GM19043 (cell line): ENCODE measurements at regions not wholly inside any gene's neighbourhood (a gene's known extent, or its start where the extent isn't known, plus 50 kb on each side); places are given as distances from the start of the nearest gene placed in this dataset.

ENCODE experiments used
- ATAC-seq: cut with Tn5 transposase; IDR thresholded peaks from one replicate; pipeline ENCODE4 v1.9.1; 2021; ENCODE audit warnings: low read depth; ENCODE audit not compliant: unreplicated experiment

DNA sequence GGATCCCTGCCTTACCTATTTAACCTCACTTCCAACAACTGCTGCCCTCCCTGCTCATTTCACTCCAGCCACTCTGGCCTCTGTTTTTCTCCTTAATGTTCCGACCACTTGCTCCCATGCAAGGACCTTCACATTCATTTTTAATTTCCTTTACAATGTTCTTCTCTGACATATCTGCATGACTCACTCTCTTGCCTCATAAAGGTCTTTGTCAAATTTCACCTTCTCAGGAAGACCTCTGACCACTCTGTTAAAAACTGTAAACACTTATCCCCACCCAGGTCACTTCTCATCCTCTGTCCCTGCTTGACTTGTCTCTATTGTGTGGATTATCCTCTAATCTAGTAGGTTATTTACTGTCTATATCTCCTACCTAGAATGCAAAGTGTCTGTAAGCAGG is 751.2 kb downstream of the BRINP1 start:
- ATAC-seq: no peak

DNA sequence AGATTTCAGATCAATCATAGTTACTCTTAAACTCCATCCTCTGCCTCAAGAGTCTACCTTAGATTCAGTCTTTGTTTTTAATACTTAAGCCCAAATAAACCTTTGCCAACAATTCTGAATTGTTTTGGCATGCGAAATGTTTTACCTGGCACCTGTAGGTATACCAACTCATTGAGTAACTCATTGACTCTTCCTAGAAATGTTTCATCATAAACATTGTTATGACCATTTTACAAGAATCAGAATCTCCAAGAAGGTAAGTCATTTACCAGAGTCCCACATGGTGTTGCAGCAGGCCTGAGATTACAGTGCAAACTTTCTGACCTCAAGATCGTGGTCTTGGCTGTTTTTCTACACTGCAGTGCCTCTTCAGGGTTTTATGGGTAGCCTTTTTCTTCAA is 750.4 kb downstream of the BRINP1 start:
- ATAC-seq: no peak

DNA sequence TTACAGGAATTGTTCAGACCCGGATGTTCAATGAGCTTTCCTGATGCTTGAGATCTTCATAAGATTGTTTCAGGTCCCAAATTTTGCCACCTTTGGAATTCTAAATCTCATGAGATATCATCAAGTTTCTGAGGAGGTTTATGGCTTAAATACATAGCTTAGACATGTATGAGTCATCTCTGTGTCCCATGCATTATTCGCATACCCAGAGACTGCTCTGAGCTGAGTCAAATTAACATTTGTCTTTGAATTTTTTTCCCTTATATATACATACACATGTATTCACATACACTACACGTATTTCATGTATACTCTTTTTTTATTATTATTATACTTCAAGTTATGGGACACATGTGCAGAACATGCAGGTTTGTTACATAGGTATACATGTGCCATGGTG is 744.6 kb downstream of the BRINP1 start:
- ATAC-seq: no peak

DNA sequence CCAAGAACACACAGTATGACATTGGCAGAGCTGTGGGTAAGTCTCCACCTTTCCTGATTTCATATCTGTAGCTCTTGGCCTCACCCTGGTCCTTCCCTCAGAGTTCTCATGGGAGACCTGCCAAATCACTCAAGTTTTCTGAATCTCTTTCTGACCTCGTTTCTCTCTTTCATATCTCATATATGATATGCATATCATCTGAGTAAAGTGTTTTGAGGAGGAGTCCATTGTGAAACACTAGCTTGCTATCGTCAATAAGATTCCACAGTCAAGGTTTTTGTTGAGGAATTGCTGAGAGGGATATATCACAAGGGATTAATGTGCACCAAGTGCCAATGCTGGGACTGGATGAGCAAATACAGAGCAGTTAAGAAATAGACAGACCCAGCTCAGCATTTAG is 739.2 kb downstream of the BRINP1 start:
- ATAC-seq: no peak

DNA sequence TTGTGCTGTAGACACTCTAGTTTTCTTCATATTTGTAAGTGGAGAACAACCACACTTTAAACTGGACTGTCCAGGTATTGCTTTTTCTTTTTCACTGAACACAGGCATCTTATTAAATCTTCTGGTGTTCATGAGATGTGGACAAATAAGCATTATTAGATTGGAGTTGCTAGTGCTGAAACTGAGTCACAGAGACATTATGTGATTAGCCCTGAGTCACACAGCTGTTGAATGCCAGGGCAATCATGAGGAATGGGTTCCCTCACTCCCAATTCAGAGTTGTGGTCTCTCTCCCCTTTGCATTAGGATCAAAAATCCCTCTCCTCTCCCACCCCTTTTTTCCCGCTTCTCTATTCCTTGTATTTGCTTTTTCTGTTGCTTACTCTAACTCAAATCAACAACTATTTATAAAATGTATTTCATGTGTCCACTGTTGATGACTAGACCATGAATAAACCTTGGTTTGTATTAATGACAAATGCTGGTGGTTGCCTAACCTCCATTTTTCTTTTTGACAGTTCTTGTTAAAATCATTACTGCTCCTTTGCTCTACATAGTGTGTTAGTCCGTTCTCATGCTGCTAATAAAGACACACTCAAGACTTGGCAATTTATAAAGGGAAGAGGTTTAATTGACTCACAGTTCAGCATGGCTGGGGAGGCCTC is 738.2 kb downstream of the BRINP1 start:
- ATAC-seq: no peak

DNA sequence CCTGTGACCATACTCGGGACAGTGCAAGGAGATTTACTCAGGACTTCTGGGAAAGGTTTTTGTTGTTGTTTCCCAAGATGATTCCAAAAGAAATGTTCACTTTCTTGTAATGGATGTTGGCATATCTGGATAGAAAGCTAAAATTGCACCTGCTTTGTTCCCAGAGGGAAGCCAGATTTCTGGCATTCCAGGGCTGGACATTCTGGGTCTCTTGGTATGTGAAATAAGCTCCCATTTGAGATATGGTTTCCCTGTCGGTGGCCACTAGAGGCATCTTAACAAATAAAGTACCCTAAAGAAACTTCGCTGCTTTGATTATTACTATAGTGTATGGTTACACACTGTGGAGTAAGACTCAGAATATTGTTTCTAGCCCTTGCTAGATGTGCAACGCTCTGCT is 737.3 kb downstream of the BRINP1 start:
- ATAC-seq: no peak

DNA sequence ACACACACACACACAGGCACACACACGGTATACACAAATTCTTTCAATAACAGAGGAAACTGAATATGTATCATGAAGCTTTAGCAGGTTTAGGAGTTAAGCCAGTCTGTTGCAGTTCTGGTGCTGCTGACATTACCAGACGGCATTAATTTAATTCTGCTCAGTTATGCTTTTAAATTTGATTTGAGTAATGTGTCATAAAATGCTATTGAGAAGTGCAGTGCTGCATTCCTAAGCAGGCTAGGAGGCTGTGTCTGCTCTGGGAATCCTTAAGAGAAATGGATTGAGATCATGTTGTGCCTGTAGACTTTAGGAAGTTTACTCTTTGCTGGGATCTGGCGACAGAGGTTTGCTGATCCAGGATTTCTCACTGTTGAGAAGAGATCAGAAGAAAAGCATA is 733.8 kb downstream of the BRINP1 start:
- no peak for ATAC-seq

DNA sequence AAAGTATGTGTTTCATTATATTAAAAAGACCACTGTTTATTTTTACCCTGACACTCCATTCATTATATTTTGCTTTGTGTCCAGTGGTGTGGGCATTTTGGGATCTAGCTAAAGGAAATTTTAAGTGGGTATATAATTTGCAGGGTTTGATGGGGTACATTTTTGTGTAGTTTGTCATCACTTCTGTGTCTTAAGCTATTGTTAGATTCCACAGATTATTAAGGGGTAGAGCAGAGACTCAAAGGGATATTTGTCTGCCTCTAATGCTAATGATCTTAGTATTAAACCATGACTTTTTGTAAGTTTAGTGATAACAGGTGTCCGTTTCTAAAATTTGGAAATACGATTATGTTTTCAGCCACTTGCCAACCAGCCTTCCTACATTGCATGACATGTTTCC is 731.6 kb downstream of the BRINP1 start:
- no peak for ATAC-seq

DNA sequence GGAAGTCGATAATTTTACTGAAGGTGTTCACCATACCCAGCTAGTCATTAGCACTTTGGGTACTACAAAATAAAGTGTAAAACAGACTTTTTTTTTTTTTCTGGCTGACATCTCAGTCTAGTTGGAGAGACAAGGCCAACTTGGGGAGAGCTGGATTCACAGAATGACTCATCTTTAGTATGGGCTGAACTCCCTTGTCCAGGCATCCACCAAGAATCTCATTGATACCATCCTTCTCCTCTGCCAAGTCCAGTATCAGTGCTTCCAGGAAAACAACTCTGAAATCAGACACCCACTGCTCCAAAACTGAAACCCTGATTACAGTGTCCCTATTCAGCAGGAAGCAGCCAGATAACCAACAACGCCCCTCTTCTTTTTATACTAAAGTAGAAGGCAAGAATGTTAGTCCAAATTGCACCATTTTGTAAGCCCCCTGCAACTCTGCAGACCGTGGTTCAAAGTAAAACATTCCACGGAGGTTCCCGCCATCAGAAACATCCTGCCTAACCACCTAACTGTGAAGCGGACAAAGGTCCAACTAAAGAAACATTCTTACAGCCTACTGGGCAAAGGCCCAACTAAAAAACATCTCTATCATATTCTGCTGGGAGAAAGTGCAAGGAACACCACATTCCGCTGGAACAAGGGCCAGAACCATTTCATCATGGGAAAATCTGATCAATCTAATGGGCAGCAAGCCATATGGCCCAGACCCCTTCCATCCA is 728.2 kb downstream of the BRINP1 start:
- no peak for ATAC-seq

DNA sequence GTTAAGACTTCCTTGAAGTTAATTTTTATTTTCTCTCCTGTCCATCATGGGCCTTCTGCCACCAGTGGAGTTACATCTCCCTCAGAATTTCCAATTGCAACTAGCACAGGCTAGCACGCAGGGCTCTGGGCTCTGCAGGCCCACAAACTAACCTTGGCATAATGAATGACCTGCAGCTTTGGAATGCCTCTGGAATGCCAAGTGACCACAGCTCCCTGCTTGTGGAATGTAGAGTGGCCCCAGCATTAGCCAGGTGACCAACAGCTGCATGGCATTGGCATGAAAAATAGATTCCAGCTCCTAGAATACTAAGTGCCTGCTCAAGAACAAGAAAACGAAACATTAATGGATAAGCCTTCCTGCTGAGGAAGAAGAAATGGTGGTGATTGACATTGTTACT is 726.1 kb downstream of the BRINP1 start:
- no peak for ATAC-seq

DNA sequence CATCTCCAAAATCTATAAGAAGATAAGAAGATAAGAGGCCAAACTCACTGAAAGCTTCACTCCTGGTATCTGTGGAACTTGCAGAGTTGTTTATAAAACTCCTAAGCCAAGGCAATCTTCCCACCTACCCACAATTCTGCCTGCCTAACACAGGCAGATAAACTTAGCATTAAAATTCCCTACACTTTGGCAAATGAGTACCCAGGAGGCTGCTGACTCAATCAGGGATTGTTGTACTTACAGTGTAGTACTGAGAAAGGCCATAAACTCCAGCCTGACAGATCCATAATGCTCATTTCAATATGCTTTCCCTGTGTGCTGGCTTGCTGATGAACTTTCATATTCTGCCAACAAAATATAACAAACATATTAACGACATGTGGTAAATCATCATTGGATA is 725.2 kb downstream of the BRINP1 start:
- no peak for ATAC-seq

DNA sequence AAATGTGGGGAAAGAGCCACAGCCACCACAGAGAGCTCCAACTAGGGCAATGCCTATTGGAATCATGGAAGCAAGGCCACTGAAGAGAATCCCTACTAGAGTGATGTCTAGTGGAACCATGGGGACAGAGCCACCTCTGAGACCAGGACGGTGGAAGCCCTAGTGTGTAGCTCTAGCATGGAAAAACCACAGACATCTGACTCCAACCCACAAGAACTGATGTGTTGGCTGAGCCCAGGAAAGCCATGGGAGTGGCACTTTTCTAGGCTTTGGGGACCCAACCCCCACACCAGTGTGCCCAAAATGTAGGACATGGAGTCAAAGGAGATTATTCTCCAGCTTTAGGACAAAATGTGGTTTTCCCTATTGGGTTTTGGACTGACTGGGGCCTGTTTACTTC is 721.9 kb downstream of the BRINP1 start:
- ATAC-seq: no peak

DNA sequence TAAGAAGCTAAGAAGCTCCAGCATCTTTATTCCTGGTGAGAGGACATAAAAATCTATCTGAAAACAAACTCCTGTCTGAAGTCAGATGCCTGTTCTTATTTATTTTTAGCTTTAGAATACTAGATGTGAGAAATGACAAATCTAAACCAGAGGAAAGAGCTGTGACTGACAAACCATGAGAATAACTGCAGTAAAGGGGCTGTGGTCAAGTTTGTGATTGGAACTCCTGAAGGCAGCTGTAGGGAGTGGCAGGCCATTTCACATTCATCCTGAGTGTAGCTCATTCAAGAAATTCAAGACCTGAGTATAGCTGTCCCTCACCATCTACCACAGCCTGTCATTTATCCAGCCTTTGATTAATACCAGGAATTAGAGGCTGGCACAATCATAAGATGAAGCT is 718.8 kb downstream of the BRINP1 start:
- ATAC-seq: no peak

DNA sequence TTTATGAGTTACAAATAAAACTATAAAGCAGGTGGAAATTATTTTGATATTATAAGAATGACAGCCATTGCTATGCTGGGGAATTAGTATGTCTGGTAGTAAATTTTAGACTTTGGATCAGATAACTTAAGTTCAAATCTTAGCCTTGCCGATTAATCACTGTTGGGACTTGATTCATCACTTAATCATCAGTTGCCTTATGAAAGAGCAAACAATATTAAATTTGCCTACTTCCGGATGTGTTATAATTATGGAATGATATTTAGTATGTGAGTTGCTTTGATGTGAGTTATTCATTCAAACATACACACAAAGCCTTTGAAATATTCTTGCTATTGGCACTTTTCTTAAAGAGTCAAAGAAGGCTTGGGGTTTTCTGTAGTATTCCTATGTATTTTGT is 717.7 kb downstream of the BRINP1 start:
- ATAC-seq: no peak

DNA sequence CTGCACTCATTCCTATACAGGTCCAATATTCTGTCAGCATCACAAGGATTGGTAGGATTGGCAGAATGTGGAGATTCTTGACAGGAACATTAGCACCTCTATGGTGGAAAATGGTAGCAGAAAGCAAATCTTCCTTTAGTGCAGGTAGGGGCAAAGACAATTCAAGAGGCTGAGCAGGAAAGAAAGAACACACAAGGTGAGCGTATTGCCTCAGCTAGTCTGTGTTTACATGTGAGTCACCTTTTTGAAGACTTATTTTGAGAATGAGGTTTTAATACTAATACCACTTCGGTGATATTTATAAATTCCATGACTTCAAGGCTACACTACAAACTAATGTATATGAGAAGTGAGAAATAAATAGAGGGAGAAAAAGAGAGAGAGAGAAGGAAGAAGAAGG is 717.0 kb downstream of the BRINP1 start:
- no peak for ATAC-seq

DNA sequence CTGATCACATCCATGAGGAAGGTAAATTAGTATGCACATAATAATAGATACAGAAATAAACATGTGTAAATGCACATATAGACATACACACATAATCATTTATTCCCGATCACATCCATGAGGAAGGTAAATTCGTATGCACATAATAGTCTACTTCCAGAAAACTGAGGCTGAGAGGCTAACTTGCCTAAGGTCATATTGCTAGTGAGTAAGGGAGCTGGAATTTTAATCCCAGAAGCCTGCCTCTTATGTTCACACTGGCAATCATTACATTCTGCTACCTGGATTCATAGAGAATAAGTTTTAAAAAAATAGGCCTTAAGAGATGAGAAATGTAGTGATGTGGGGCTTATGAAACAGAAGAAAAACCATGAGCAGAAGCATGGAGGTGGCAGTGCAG is 716.3 kb downstream of the BRINP1 start:
- ATAC-seq: no peak

DNA sequence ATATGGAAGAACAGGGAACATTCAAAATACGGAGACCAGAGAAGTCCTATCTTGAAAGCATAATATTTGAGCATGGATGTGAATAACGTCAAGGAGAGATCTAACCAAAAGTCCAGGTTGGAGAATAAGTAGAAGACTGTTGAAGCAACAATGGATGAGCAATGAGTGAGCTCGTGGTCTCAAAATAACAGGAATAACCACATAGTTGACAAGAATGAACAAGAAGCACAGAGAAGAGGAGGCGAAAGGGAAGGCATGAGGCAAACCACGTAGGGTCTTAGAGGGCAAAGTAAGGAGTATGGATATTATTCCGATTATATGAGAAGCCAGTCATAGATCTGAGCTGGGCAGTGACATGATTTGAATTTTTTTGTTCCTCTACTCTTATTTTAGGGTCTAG is 710.2 kb downstream of the BRINP1 start:
- ATAC-seq: no peak

DNA sequence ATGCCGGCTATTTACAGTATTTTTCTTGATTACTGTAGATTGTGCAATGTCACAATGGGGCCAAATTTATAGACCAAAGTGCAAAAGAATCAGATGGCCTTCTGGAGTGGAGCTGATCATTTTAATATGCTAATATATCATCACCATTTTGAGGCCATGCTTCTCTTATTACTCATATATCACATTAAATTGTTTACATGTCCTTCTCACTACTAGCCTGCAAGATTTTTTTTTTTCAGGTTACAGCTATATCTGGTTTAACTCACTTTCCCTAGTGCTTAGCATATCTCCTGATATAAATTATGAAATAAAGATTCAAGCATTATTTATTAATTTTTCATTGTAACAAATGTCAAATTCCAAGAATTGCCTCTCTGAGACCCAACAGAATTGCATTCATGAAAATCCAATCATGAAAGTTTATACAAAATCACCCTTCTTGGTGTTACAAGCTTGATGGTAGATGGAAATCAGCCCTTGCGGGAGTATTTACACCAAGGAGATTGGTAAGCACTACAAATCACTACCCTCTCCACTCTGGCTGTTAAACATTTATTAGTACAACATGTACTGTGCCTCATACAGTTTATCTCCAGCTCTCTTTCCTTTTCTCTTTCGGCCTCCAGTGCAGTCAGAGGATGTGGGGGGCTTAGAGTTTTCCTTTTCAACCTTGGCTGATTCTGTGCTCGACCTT is 703.9 kb downstream of the BRINP1 start:
- ATAC-seq: no peak

DNA sequence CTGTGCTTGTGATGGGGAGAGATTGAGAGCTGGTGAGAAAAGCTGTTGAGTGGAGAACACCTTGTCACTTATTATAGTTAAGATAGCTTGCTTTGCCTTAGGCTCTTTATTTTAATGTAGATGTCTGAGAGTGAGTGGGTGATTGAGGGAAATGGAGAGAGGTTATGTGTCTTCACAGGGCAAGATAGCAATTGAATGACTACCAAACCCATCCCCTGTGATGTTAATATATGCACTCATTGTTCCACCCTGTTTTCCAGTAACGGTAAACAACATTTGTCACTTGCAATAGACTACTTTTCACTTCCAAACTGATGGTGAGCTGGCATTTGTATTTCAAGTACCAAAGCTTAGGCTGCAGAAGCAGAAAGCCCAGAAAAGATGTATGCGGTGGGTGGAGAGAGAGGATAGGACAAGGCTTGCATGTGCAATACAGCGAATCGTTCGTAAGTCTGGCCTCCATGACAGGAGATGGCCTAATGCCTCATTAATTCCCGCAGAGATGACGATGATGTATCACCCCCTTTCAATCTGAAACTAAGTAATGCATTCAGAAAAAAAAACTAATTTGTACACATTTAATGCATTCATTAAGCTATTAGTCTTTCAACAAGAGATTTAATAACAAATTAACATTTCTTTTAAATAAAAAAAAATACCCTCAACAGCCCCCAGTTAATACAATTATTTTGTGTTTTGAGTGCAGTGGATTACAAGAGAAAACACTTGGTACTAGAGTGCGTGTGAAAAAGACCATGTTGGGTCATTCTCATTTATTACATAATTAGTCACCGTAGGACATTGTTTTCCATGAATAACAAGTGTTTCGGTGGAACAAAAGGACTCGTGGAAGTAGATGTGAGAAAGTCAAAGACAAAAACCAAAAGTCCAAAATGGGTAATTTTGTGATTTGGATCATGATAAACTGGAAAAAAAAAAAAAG is 699.0 kb downstream of the BRINP1 start:
- ATAC-seq: no peak

DNA sequence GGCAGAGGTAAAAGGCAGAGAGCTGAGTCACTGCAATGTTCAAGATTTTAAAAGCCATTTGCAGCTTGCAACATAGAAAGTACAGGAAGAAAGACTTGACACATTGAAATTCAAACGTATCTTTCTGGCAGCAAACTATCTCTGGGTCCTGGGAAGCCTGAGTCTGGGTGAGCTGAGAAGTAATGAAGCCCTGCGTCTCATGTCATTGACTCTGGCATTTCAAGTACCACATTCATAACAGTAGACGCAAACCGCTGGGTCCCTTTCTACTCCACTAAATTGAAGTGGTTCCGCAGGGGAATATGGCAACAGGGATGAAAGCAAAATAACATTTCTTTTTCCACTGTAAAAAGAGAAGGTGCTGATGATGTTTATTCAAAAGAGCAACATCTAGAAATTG is 694.3 kb downstream of the BRINP1 start:
- ATAC-seq: no peak
